ENCODE measurements at regions not wholly inside any gene's neighbourhood (a gene's known extent, or its start where the extent isn't known, plus 50 kb on each side); places are given as distances from the start of the nearest gene placed in this dataset.
A peak's percentile ranks its signal among the peaks of the same experiment; 100 is the strongest.

GRCh38 chr13:69495096-69495495 lies 612.5 kb upstream of the ATXN8OS start:
- H3K4me3 ChIP-seq (ENCODE audit: low read depth, low read length) = no peak overlapping the region
- no peaks in the 10 kb centered on the region for H3K36me3 ChIP-seq (ENCODE audit: control insufficient read depth, insufficient read depth, low read length)
- peaks cover 3% of the 10 kb centered on the region; the same call in 1 of the 2 replicates for H3K9me3 ChIP-seq (ENCODE audit: control insufficient read depth, insufficient read depth, low read length)
- H3K9ac ChIP-seq (ENCODE audit: low read depth, low read length) = no peak overlapping the region
- no peak overlapping the region for H3K27ac ChIP-seq (ENCODE audit: low read depth, low read length)
- no peaks in the 10 kb centered on the region for H3K4me1 ChIP-seq (ENCODE audit: control insufficient read depth, insufficient read depth, low read length)
- H3K27me3 ChIP-seq (ENCODE audit: control insufficient read depth, insufficient read depth, low read length) = no peaks in the 10 kb centered on the region

- no peaks in the 10 kb centered on the region for H3K27me3 ChIP-seq (ENCODE audit: control insufficient read depth, insufficient read depth, low read length)
- no peaks in the 10 kb centered on the region for H3K36me3 ChIP-seq (ENCODE audit: control insufficient read depth, insufficient read depth, low read length)
- H3K9ac ChIP-seq (ENCODE audit: low read depth, low read length) = no peak overlapping the region
- H3K9me3 ChIP-seq (ENCODE audit: control insufficient read depth, insufficient read depth, low read length) = peaks cover 50% of the 10 kb centered on the region
- H3K27ac ChIP-seq (ENCODE audit: low read depth, low read length) = no peak overlapping the region
- H3K4me3 ChIP-seq (ENCODE audit: low read depth, low read length) = no peak overlapping the region
- no peaks in the 10 kb centered on the region for H3K4me1 ChIP-seq (ENCODE audit: control insufficient read depth, insufficient read depth, low read length)
These were observed 620.0 kb upstream of the ATXN8OS start for GRCh38 chr13:69487576-69487975.

- Histone ChIP-seq H3K36me3 (ENCODE audit: control insufficient read depth, insufficient read depth, low read length) (no peaks in the 10 kb centered on the region), H3K4me3 (ENCODE audit: low read depth, low read length) (no peak overlapping the region; the same call in 1 of the 2 replicates), H3K27ac (ENCODE audit: low read depth, low read length) (no peak overlapping the region), H3K9me3 (ENCODE audit: control insufficient read depth, insufficient read depth, low read length) (peaks cover 50% of the 10 kb centered on the region), H3K27me3 (ENCODE audit: control insufficient read depth, insufficient read depth, low read length) (no peaks in the 10 kb centered on the region), H3K4me1 (ENCODE audit: control insufficient read depth, insufficient read depth, low read length) (no peaks in the 10 kb centered on the region), H3K9ac (ENCODE audit: low read depth, low read length) (no peak overlapping the region)
These were observed 621.5 kb upstream of the ATXN8OS start for GRCh38 chr13:69485991-69486592.

- no peak overlapping the region for H3K27ac ChIP-seq (ENCODE audit: low read depth, low read length)
- H3K27me3 ChIP-seq (ENCODE audit: control insufficient read depth, insufficient read depth, low read length) = no peaks in the 10 kb centered on the region
- H3K9me3 ChIP-seq (ENCODE audit: control insufficient read depth, insufficient read depth, low read length) = no peaks in the 10 kb centered on the region
- H3K4me1 ChIP-seq (ENCODE audit: control insufficient read depth, insufficient read depth, low read length) = no peaks in the 10 kb centered on the region
- H3K36me3 ChIP-seq (ENCODE audit: control insufficient read depth, insufficient read depth, low read length) = no peaks in the 10 kb centered on the region
- H3K9ac ChIP-seq (ENCODE audit: low read depth, low read length) = no peak overlapping the region
- no peak overlapping the region for H3K4me3 ChIP-seq (ENCODE audit: low read depth, low read length)
These were observed 630.2 kb upstream of the ATXN8OS start for GRCh38 chr13:69477451-69477850.

GRCh38 chr13:69474011-69474685 lies 633.5 kb upstream of the ATXN8OS start:
- H3K27ac ChIP-seq (ENCODE audit: low read depth, low read length) = no peak overlapping the region

GRCh38 chr13:69468624-69469023 lies 639.0 kb upstream of the ATXN8OS start:
- H3K9me3 ChIP-seq (ENCODE audit: control insufficient read depth, insufficient read depth, low read length) = no peaks in the 10 kb centered on the region
- H3K36me3 ChIP-seq (ENCODE audit: control insufficient read depth, insufficient read depth, low read length) = no peaks in the 10 kb centered on the region
- H3K27ac ChIP-seq (ENCODE audit: low read depth, low read length) = no peak overlapping the region
- no peak overlapping the region for H3K9ac ChIP-seq (ENCODE audit: low read depth, low read length)
- H3K4me1 ChIP-seq (ENCODE audit: control insufficient read depth, insufficient read depth, low read length) = no peaks in the 10 kb centered on the region
- H3K4me3 ChIP-seq (ENCODE audit: low read depth, low read length) = no peak overlapping the region
- no peaks in the 10 kb centered on the region for H3K27me3 ChIP-seq (ENCODE audit: control insufficient read depth, insufficient read depth, low read length)

More at GRCh38 chr13:69474011-69474685, 633.5 kb upstream of the ATXN8OS start:
- H3K36me3 ChIP-seq (ENCODE audit: control insufficient read depth, insufficient read depth, low read length) = no peaks in the 10 kb centered on the region
- H3K27me3 ChIP-seq (ENCODE audit: control insufficient read depth, insufficient read depth, low read length) = no peaks in the 10 kb centered on the region
- H3K4me3 ChIP-seq (ENCODE audit: low read depth, low read length) = no peak overlapping the region
- H3K9ac ChIP-seq (ENCODE audit: low read depth, low read length) = no peak overlapping the region
- no peaks in the 10 kb centered on the region for H3K4me1 ChIP-seq (ENCODE audit: control insufficient read depth, insufficient read depth, low read length)
- H3K9me3 ChIP-seq (ENCODE audit: control insufficient read depth, insufficient read depth, low read length) = no peaks in the 10 kb centered on the region

GRCh38 chr13:69461397-69461796 lies 646.2 kb upstream of the ATXN8OS start:
- Histone ChIP-seq H3K4me3 (ENCODE audit: low read depth, low read length) (no peak overlapping the region), H3K9ac (ENCODE audit: low read depth, low read length) (no peak overlapping the region), H3K9me3 (ENCODE audit: control insufficient read depth, insufficient read depth, low read length) (no peaks in the 10 kb centered on the region)

GRCh38 chr13:69459346-69459745 lies 648.3 kb upstream of the ATXN8OS start:
- no peaks in the 10 kb centered on the region for H3K36me3 ChIP-seq (ENCODE audit: control insufficient read depth, insufficient read depth, low read length)
- H3K27ac ChIP-seq (ENCODE audit: low read depth, low read length) = no peak overlapping the region
- H3K4me3 ChIP-seq (ENCODE audit: low read depth, low read length) = peak overlapping the region; percentile 24; the same call in 1 of the 2 replicates
- H3K9ac ChIP-seq (ENCODE audit: low read depth, low read length) = no peak overlapping the region
- no peaks in the 10 kb centered on the region for H3K27me3 ChIP-seq (ENCODE audit: control insufficient read depth, insufficient read depth, low read length)
- H3K4me1 ChIP-seq (ENCODE audit: control insufficient read depth, insufficient read depth, low read length) = peaks cover 43% of the 10 kb centered on the region
- H3K9me3 ChIP-seq (ENCODE audit: control insufficient read depth, insufficient read depth, low read length) = no peaks in the 10 kb centered on the region

More at GRCh38 chr13:69461397-69461796, 646.2 kb upstream of the ATXN8OS start:
- no peak overlapping the region for H3K27ac ChIP-seq (ENCODE audit: low read depth, low read length)
- H3K4me1 ChIP-seq (ENCODE audit: control insufficient read depth, insufficient read depth, low read length) = peaks cover 43% of the 10 kb centered on the region
- no peaks in the 10 kb centered on the region for H3K36me3 ChIP-seq (ENCODE audit: control insufficient read depth, insufficient read depth, low read length)
- H3K27me3 ChIP-seq (ENCODE audit: control insufficient read depth, insufficient read depth, low read length) = no peaks in the 10 kb centered on the region

- H3K36me3 ChIP-seq (ENCODE audit: control insufficient read depth, insufficient read depth, low read length) = no peaks in the 10 kb centered on the region
These were observed 649.6 kb upstream of the ATXN8OS start for GRCh38 chr13:69458013-69458412.

GRCh38 chr13:69450245-69450644 lies 657.4 kb upstream of the ATXN8OS start:
- H3K4me1 ChIP-seq (ENCODE audit: control insufficient read depth, insufficient read depth, low read length) = no peaks in the 10 kb centered on the region
- no peak overlapping the region for H3K9ac ChIP-seq (ENCODE audit: low read depth, low read length)
- H3K27me3 ChIP-seq (ENCODE audit: control insufficient read depth, insufficient read depth, low read length) = no peaks in the 10 kb centered on the region
- H3K4me3 ChIP-seq (ENCODE audit: low read depth, low read length) = no peak overlapping the region
- H3K27ac ChIP-seq (ENCODE audit: low read depth, low read length) = no peak overlapping the region
- no peaks in the 10 kb centered on the region for H3K9me3 ChIP-seq (ENCODE audit: control insufficient read depth, insufficient read depth, low read length)
- H3K36me3 ChIP-seq (ENCODE audit: control insufficient read depth, insufficient read depth, low read length) = no peaks in the 10 kb centered on the region

More at GRCh38 chr13:69458013-69458412, 649.6 kb upstream of the ATXN8OS start:
- Histone ChIP-seq H3K4me3 (ENCODE audit: low read depth, low read length) (no peak overlapping the region), H3K9me3 (ENCODE audit: control insufficient read depth, insufficient read depth, low read length) (no peaks in the 10 kb centered on the region), H3K9ac (ENCODE audit: low read depth, low read length) (no peak overlapping the region), H3K27ac (ENCODE audit: low read depth, low read length) (no peak overlapping the region), H3K27me3 (ENCODE audit: control insufficient read depth, insufficient read depth, low read length) (no peaks in the 10 kb centered on the region), H3K4me1 (ENCODE audit: control insufficient read depth, insufficient read depth, low read length) (peaks cover 43% of the 10 kb centered on the region)

GRCh38 chr13:69425235-69425634 lies 682.4 kb upstream of the ATXN8OS start:
- H3K27me3 ChIP-seq (ENCODE audit: control insufficient read depth, insufficient read depth, low read length) = no peaks in the 10 kb centered on the region
- no peak overlapping the region for H3K4me3 ChIP-seq (ENCODE audit: low read depth, low read length)
- no peak overlapping the region for H3K27ac ChIP-seq (ENCODE audit: low read depth, low read length)
- H3K36me3 ChIP-seq (ENCODE audit: control insufficient read depth, insufficient read depth, low read length) = no peaks in the 10 kb centered on the region
- H3K4me1 ChIP-seq (ENCODE audit: control insufficient read depth, insufficient read depth, low read length) = no peaks in the 10 kb centered on the region
- peaks cover 7% of the 10 kb centered on the region; the same call in 1 of the 2 replicates for H3K9me3 ChIP-seq (ENCODE audit: control insufficient read depth, insufficient read depth, low read length)
- H3K9ac ChIP-seq (ENCODE audit: low read depth, low read length) = no peak overlapping the region

Measured in HUES48 (cell line).